GM20000 (cell line): ENCODE measurements at regions not wholly inside any gene's neighbourhood (a gene's known extent, or its start where the extent isn't known, plus 50 kb on each side); places are given as distances from the start of the nearest gene placed in this dataset.

Source experiments
- DNase-seq: peaks from one replicate; pipeline ENCODE4 v3.0.0; 2012; ENCODE audit warnings: low spot score
- TF ChIP-seq, protein P1 (sequence below): IDR thresholded peaks from 2 replicates; pipeline ENCODE4 v1.5.1; 2012; ENCODE audit warnings: mild to moderate bottlenecking, control low read depth; ENCODE audit errors: extremely low read depth, missing control alignments

DNA sequence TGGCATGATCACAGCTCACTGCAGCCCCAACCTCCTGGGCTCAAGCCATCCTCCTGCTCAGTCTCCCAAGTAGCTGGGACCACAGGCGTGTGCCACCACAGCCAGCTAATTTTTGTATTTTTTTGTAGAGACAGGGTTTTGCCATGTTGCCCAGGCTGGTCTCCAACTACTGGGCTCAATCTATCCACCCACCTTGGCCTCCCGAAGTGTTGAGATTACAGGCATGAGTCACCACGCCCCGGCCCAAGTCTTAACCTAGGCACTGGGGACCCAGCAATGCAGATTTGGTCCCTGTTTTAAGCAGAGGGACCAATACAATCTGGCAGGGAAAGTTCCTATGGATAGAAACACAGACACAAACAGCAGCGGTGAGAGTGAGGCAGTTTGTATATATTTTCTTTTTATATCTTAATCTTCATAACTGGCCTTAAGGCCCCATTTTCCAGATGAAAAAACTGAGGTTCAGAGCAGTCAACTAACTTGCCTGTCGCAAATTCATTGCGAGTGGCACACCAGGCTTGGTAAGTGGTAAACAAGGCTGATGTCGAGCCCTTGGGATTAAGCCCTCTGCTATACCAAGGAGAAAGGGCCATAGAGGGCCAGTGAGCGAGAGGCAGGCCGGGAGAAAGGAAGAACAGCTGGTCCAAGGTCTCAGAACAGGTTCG is 77.8 kb upstream of the TINAGL1 start:
- TF ChIP-seq, protein P1, sequence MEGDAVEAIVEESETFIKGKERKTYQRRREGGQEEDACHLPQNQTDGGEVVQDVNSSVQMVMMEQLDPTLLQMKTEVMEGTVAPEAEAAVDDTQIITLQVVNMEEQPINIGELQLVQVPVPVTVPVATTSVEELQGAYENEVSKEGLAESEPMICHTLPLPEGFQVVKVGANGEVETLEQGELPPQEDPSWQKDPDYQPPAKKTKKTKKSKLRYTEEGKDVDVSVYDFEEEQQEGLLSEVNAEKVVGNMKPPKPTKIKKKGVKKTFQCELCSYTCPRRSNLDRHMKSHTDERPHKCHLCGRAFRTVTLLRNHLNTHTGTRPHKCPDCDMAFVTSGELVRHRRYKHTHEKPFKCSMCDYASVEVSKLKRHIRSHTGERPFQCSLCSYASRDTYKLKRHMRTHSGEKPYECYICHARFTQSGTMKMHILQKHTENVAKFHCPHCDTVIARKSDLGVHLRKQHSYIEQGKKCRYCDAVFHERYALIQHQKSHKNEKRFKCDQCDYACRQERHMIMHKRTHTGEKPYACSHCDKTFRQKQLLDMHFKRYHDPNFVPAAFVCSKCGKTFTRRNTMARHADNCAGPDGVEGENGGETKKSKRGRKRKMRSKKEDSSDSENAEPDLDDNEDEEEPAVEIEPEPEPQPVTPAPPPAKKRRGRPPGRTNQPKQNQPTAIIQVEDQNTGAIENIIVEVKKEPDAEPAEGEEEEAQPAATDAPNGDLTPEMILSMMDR, result no peak
- DNase-seq, result no peak

GRCh38 chr1:31501505-31501904 is 74.8 kb upstream of the TINAGL1 start:
- DNase-seq, result no peak
- TF ChIP-seq, protein P1, result no peak

DNA sequence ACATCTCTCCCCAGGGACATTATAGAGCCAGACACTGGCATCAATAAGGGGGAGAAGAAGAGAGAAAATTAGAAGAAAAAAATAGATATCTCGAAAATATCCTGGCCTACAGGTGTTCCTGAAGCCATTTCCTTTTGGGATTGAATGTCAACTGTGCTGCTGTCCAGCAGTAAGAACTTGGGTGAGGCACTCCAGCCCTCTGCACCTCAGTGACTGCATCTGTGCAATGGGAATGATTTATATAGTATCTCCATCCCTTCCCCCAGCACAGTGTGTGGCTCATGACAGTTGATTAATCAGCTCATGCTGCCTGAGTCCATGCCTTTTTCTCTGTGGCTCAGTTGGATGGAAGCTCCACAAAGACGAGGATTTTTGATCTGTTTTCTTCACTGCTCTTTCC is 74.1 kb upstream of the TINAGL1 start:
- TF ChIP-seq, protein P1, result no peak
- DNase-seq, result no peak

DNA sequence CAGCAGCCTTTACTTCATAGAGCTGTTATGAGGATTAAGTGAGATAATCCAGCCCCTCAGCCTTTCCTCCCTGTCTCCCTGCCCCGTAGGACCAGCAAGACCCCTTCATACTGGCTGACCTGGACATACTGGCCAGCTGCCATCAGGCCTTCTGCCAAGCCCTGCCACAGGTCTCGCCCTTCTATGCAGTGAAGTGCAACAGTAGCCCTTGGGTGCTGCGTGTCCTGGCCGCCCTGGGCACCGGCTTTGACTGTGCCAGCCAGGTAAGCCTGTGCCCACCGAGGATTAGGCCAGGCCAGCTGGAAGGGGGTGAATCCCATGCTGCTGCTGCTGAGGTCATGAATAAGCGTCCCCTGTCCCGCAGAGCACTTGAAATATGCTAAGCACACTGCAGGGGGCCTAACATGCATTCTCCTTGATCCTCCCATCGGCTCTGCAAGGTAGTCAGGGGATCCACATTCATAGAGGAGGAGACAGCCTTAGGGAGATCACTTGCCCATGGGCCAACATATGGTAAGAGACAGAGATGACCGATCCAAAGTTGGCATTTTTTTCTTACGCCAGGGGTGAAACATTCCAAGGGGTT is 73.3 kb upstream of the TINAGL1 start:
- TF ChIP-seq, protein P1, result no peak
- DNase-seq, result no peak

DNA sequence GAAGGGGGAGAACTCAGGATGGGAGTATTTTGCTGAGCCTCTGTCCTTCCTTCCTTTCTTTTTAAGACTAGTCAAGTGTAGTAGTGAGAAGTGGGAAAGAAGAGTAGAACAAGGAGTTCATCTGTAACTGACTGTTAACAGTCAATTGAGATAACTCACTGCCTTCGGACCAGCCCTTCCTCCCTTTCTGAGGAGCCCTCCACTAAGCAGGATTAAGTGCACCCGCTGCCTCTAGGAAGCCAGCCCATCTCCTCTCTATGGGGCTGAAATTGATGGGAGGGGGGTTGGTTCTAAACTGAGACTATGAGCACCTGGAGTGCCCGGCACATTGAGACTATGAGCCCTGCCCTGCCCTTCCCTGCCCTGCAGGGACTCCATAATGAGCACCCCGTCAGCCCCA is 72.7 kb upstream of the TINAGL1 start:
- DNase-seq, result no peak
- TF ChIP-seq, protein P1, result no peak

GRCh38 chr1:31504001-31504400 is 72.3 kb upstream of the TINAGL1 start:
- no peak for DNase-seq
- TF ChIP-seq, protein P1, result no peak

DNA sequence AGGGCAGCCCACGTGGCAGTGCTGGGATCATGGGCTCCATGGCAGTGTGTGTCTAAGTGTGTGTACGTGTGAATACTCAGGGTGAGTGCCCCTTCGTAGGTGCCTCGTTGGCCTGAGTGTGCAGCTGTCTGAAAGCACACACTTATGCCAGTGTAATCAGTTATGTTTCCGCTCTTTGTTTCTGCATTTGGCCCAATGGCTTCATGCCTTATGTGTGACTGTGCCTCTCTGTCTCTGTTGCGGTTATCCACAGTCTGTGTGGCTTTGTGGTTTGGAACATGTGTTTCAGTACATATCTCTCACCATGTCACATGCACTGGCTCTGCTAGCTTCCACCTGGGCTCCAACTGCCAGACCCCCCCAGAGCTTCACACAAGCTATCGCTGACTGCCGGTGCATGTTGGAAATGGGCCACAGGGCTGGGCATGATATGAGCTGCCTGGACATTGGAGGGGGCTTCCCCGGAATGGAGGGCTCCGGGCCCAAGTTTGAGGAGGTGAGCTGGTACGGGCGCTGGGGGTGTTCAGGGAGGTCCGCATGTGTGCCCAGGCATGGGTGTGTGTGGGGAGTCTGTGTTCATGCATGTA is 70.3 kb upstream of the TINAGL1 start:
- no peak for DNase-seq
- TF ChIP-seq, protein P1, result no peak
